Gastroesophageal sphincter (tissue), 3 donors: ENCODE measurements at regions not wholly inside any gene's neighbourhood (a gene's known extent, or its start where the extent isn't known, plus 50 kb on each side); places are given as distances from the start of the nearest gene placed in this dataset.

Experiments
- EP300 ChIP-seq: sonication (generic); formaldehyde crosslinking; IDR thresholded peaks from one replicate; pipeline ENCODE4 v1.6.1; 2017; ENCODE audit warnings: antibody characterized with exemption, mild to moderate bottlenecking
- TF ChIP-seq, protein P1 (sequence below), 4 experiments: fragments of 200-600 bp in 2 of 4; fragments of 450-650 bp in 2 of 4; sonication (generic) in 1 of 4; IDR thresholded peaks; one replicate each; pipeline ENCODE4 v1.5.1; 2017 to 2019; ENCODE audit warnings: antibody characterized with exemption in 4 of 4, mild to moderate bottlenecking in 2 of 4, moderate library complexity in 2 of 4

DNA sequence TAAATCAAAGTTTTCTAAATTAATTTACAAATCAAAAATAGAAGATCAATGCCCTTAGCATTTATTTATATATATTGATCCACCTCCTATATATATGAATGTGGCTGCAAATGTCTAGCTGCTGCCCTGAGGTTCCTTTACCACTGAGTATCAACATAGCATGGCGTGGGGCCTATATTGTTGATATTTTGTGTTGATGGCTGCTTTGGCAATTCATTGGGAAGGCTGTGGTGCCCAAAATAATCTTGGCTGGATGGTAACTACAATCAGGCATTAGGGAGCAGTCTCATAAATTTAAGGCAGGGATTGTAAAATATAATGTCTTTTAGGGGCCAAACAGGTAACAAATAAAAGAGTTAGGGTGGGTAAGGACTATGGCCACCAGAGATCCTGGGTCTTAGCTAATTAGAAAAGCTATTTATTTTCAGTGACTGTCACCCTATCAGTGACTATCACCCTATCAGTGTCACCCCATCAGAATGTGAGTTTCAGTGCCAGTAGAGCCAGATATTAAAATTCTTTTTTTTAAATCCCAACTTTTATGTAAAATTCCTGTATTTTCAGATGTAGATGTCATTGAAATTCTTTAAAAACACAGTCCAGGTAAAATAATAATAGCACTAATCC is 190.7 kb upstream of the PCSK5 start:
- TF ChIP-seq, protein P1, sequence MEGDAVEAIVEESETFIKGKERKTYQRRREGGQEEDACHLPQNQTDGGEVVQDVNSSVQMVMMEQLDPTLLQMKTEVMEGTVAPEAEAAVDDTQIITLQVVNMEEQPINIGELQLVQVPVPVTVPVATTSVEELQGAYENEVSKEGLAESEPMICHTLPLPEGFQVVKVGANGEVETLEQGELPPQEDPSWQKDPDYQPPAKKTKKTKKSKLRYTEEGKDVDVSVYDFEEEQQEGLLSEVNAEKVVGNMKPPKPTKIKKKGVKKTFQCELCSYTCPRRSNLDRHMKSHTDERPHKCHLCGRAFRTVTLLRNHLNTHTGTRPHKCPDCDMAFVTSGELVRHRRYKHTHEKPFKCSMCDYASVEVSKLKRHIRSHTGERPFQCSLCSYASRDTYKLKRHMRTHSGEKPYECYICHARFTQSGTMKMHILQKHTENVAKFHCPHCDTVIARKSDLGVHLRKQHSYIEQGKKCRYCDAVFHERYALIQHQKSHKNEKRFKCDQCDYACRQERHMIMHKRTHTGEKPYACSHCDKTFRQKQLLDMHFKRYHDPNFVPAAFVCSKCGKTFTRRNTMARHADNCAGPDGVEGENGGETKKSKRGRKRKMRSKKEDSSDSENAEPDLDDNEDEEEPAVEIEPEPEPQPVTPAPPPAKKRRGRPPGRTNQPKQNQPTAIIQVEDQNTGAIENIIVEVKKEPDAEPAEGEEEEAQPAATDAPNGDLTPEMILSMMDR (IDR thresholded peaks at IDR 0.05): no peak
- TF ChIP-seq EP300: no peak
